ENCODE measurements at regions not wholly inside any gene's neighbourhood (a gene's known extent, or its start where the extent isn't known, plus 50 kb on each side); places are given as distances from the start of the nearest gene placed in this dataset.

DNA sequence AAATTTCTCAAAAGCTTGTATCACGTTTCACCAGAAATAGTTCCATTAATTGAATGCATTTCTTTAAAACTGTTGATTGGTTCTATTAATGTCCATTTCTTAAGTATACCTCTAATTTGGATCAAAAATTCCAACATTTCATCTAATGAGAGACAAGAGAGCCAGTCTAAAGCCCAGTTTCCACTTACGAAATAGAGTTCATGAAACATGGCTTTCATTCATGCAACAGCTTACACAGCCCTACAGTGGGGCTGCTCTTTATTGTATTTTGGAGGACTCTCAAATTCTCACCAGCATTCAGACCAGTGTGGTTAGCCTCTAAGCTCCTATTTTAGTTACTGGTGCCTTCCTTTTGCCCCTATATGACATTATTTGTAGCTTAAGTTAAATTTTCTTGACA is 566.9 kb upstream of the RGMB start:
- H3K27ac ChIP-seq, result no peak overlapping the region
- TF ChIP-seq, protein P1, sequence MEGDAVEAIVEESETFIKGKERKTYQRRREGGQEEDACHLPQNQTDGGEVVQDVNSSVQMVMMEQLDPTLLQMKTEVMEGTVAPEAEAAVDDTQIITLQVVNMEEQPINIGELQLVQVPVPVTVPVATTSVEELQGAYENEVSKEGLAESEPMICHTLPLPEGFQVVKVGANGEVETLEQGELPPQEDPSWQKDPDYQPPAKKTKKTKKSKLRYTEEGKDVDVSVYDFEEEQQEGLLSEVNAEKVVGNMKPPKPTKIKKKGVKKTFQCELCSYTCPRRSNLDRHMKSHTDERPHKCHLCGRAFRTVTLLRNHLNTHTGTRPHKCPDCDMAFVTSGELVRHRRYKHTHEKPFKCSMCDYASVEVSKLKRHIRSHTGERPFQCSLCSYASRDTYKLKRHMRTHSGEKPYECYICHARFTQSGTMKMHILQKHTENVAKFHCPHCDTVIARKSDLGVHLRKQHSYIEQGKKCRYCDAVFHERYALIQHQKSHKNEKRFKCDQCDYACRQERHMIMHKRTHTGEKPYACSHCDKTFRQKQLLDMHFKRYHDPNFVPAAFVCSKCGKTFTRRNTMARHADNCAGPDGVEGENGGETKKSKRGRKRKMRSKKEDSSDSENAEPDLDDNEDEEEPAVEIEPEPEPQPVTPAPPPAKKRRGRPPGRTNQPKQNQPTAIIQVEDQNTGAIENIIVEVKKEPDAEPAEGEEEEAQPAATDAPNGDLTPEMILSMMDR (IDR thresholded peaks at IDR 0.05), result no peak
- H3K4me1 ChIP-seq, result no peaks in the 10 kb centered on the region
- 36 to 41% methylated on average over 2 of the region's 2 CpGs for WGBS, 2 donors
- H3K4me3 ChIP-seq, result no peak overlapping the region
- no peak for ATAC-seq
- no peaks in the 10 kb centered on the region for H3K36me3 ChIP-seq
- no peaks in the 10 kb centered on the region for H3K9me3 ChIP-seq
- no peak for DNase-seq
- intact Hi-C loops (cut with DNase I), result no loop called here
- H3K27me3 ChIP-seq, result no peaks in the 10 kb centered on the region

GRCh38 chr5:98209418-98209817 is 564.0 kb upstream of the RGMB start:
- intact Hi-C loops (cut with DNase I), result no loop called here
- H3K4me1 ChIP-seq, result no peaks in the 10 kb centered on the region
- no peak overlapping the region for H3K4me3 ChIP-seq
- H3K36me3 ChIP-seq, result no peaks in the 10 kb centered on the region
- TF ChIP-seq, protein P1 (IDR thresholded peaks at IDR 0.05), result no peak
- ATAC-seq (no peak), DNase-seq (no peak)
- no peaks in the 10 kb centered on the region for H3K9me3 ChIP-seq
- H3K27me3 ChIP-seq, result no peaks in the 10 kb centered on the region
- no peak overlapping the region for H3K27ac ChIP-seq

DNA sequence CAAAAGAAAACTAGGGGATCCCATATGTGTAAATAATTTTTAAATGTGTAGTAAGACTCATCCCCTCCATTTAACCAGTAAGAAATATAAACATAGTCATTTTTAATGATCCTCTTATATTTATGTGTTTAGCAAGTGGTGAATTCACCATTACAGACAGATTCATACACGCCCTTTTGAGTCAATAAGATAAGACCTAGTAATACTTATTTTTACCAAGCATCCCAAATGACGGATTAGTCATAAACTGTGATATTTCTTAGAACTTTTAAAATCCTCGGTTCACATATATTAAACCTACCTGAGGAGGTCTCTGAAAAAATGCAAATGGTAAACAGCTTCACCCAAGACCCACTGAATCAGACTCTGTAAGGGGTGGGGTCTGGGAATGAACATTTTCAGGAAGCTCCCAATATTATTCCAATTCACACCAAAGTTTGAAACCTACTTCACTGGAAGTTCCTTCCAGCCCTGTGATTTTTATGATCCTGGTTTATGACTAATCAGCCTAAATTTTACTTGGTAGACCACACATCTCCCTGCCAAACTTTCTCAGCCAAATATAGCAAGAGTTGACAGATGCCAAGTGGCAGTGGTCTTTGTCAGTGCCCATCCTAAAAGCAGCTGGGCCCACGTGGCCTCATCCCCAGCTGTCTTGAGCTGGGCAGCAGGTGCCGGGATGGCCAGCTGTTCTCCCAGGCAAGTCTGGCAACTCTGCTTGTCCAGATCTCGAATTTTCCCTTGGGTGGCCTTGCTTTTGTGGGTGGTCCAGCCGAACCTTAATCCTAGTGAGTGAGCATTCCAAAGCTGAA is 559.0 kb upstream of the RGMB start:
- 63 to 68% methylated on average over 7 of the region's 7 CpGs for WGBS, 2 donors
- DNase-seq (peak in 1 of 2 donors; percentile 16), ATAC-seq (peak in 5 of 8 donors; percentile 34 to 55 (median 42))
- intact Hi-C loops (cut with DNase I), result no loop called here
- H3K36me3 ChIP-seq, result no peaks in the 10 kb centered on the region
- H3K27me3 ChIP-seq, result no peaks in the 10 kb centered on the region
- H3K4me3 ChIP-seq, result no peak overlapping the region
- no peaks in the 10 kb centered on the region for H3K9me3 ChIP-seq
- no peaks in the 10 kb centered on the region for H3K4me1 ChIP-seq
- no peak overlapping the region for H3K27ac ChIP-seq
- TF ChIP-seq, protein P1 (IDR thresholded peaks at IDR 0.05), result no peak

DNA sequence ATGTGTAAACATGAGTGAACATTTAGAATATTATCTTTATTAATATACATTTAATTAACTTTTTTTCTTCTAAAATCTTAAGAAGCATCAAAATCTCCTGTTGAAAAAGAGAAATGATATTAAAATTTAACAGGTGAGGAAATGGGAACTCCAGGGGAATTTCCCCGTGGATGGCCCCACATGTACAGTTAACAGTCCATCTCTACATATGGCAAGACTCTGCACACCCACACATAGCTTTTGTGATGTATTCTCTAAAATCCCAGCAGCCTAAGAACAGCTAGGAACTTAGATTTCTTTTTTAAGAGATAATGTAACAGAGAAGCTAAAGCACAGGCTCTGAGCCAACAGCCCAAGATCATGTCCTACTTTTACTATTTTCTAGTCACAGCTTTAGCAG is 556.3 kb upstream of the RGMB start:
- WGBS, 2 donors, result 70 to 81% methylated on average over 1 of the region's 1 CpG
- ATAC-seq, result no peak
- intact Hi-C loops (cut with DNase I), result no loop called here

More for the DNA sequence above, 556.3 kb upstream of the RGMB start:
- Histone ChIP-seq H3K36me3 (no peaks in the 10 kb centered on the region), H3K27me3 (no peaks in the 10 kb centered on the region), H3K27ac (no peak overlapping the region), H3K4me3 (no peak overlapping the region), H3K4me1 (no peaks in the 10 kb centered on the region), H3K9me3 (peaks cover 0 to 2% (median 0%) of the 10 kb centered on the region in 11 donors)
- no peak for DNase-seq
- TF ChIP-seq, protein P1 (IDR thresholded peaks at IDR 0.05), result no peak
